NCI-H524 treated with DMSO at 0.1 percent for 48 hours (cell line): ENCODE measurements at regions not wholly inside any gene's neighbourhood (a gene's known extent, or its start where the extent isn't known, plus 50 kb on each side); places are given as distances from the start of the nearest gene placed in this dataset.

Experiments used
- DNase-seq: peaks from one replicate; lab custom pipeline; 2025; lab: John Stamatoyannopoulos, UW

DNA sequence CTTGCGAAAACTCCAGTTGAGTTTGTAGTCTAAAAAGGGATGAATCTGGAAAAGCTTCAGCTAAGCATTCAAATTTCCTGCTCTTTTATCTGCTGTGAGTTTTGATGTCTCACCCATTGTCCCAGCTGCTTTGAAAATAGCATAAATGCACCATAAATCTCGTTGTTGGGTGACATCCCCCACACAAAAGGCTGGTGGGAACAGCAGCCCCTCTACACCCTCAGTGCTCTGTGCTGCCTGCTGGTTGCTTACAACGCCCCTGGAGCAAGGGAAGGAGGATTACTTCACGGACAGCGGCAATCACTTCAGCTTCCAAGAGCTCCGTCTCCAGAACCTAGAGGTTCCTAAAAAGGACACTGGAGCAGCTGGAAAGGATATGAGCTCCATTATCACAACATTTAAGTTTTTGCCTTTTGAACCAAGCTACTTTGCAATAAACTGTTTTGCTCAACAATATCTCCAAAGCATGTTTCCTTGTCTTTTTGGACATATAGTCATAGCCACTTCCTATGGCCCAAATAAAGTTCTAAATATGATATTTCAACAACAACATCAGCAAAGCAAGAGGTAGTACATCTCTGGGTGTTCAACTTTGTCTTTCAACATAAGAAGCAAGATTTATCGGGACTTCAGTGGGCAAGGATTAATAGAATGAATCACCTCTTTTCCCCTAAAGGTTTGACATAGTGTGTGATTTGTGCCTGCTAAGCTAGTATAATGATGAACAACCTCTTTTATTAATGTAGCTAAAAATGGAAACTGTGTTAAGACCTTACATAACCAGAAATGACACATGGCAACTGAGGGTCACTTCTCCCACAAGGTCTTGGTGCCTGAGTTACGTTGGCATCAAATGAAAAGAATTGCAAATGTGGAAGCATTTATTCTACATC, 413.5 kb downstream of the TXNL1 start:
- DNase-seq = no peak

DNA sequence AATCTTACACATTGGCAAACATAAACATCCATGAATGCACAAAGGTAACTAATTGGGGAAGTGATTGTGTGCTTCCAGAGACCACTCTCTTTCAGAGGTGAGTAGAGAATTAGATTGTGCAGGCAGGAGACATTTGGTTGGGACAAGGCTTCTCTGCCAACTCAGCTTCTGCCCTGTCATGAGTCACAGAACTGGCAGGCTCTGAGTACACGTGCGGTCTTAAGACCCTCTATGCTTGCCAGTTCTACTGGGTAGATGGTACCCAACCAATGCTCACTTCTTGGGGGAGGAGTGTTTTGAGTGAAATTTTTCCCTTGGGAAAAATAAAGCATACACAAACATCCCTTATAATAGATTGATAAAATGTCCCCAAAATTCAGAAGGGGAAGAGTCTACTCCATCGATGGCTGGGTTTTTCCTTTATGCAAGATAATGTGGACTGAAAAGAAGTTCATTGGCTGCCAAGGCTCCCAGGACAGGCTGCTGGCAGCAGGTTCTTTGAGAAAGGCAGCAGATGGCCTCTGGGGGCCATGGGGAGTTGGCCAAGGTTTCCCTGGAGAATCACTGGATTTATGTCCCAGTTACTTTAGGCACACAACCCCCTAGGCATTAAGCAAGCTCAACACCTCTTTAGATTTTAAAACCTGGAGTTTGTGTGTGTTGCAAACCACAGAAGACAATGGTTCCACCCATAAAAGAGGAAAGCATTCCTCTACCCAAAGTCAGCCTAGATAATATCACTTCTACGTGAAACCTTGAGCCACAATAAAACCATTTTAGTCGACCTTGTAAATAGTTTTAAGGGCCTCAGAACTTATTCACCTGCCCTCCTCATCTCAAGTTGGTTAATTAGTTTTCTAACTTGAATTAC, 417.0 kb downstream of the TXNL1 start:
- peak; percentile 5 for DNase-seq

DNA sequence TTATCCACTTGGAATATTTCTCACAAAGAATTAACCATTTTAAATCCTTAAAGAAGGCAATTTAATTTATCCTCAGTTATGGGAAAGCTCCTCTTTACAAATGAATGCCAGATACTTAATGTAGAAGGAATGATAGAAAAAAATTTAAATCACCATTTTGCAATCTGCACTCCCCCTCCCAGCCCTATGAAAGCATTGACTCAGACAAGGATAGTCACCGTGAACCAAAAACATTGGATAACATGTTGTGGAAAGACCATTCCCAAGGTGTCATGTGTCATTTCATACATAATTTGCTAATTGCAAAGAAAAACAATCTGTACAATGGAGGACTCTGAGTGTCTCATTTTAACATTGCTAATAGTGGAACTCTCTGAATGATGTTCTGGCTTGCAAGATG, 421.0 kb downstream of the TXNL1 start:
- DNase-seq = no peak

DNA sequence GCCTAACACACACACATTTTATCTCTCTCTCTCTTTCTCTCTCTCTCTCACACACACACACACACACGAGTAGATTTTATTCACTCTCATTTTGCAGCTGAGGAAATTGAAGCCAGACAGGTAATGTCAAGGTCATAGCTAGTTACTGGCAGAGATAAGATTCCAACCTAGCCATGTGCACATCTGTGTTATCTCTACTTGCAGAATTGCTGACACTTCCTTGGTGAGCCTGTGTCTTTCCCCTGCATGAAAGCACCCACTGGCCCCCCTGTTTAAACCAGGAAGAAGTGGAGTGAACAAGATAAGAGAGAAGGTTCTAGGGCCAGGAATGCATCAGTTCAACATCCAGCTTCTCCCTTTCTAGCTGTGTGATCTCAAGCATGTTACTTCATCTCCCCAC, 423.7 kb downstream of the TXNL1 start:
- no peak for DNase-seq

DNA sequence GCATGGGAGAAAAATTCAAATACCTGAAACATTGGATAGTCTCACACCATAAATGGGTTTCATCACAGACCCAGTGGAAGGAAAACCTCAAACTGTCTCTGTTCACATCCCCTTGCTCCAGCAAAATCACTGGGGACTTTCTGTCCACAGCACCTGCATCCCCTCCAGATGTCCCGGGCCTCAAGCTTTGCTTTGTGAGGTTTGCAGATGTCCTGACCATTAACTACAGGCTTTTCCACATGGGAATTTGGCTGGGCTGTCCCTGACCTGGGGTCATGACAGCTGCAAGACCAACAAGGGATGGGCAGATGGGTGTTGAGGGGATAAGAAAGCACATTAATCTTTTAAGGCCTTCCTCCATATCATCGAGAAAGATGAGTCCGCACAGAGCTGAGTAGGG, 427.9 kb downstream of the TXNL1 start:
- DNase-seq = no peak

DNA sequence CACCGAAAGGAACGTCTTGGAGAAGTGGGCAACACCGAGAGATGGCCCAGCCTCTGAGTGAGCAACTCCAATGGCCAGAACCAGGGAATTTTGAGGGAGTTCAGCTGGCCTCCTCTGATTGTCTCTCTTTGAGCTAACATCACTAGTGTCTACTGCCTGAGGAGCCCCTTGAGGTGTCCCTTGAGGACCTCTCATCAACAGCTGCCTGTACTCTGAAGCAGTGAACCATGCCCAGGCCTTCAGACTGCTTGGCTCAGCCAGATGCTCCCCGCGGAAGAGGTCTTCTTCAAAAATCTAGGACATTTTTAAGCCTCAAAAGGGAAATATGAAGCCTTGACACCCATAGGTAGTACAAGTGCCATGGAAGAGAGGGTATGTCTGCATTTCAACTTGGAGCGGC, 430.4 kb downstream of the TXNL1 start:
- no peak for DNase-seq

DNA sequence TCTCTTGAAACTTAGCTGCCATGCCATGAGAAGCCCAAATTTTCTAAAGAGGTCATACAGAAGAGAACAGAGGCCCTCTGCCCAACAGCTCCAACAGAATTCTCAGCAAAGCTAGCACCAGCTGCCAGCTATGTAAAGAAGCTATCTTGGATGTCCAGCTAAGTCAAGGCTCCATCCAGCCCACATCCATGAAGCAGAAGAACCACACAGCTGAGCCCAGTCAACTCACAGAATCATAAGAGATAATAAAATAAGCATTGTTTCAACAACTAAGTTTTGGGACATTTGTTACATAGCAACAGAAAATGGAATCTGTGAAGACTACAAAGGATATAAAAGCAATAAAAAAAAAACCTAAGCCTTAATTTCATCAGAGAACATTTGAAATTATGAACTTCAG, 434.3 kb downstream of the TXNL1 start:
- DNase-seq = no peak

DNA sequence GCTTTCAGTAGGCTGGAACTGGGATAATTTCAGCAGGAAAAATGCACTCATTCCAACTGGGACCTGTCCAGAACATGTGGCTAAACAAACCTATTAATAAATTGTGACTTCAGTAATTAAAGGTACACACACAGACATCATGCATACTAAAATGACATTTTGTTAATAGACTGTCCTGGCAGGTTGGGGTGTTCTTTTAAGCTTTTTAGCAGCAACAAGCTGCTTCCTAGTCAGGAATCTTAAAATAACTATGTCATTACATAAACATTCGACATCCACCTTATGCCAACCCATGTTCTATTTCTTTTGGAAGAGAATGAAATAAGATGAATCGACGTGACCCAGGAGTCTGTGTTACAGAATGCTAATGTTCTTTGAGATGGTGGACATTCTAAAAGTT, 435.7 kb downstream of the TXNL1 start:
- DNase-seq = no peak

DNA sequence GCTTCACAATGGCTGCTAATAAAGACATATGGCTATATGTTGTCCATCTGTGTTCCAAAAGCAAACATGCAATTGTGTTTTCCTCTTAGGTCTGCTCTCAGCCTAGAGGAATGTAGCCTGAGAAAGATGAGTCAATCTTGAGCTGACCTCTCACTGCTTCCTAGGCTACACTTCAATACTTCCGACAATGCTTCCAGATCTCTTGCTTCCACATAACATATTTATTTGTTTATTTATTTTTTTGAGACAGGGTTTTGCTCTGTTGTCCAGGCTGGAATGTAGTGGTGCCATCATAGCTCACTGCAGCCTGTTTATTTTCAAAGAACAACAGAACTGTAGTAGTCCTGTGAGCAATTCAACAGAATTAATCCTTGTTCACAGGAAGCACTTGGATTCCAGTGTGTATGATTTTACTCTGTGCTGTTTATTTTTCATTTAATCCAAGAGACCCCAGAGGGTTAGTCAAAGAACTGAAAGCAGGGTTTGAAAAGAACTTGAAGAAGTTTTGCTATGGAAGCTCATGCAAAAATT, 437.9 kb downstream of the TXNL1 start:
- DNase-seq = no peak

DNA sequence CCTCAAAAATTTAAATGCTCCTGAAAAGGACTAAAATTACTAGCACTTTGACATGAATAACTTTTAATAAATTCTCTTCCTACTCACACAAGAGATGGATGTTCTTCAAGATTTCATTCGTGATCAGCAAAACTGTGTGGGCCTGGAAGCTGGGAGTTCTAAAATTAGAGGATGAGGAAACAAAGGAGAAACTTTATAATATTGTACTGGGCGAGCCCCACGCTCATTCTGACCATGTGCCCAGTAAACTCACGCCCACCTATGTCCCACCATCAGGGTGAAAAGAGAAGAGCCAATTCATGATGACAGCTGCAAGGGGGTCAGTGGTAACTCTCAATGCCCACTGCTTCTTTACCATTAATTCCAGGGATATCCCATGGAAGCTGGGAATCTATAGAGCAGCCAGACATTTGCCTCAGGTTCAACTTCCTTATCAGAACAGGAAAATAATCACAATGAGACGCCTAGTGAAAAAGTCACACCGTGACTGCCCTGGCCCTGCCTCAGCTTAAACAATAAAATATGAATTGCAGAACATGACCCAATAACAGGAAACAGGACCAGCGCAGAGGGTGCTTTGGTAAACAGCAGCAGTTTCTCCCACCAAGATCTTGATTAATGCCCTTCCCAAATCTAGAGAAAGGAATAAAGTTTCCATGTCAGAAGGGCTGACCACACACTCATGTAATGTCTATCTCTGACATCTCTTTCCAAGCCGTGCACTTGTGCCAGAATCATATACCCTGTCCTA, 438.6 kb downstream of the TXNL1 start:
- DNase-seq = no peak

DNA sequence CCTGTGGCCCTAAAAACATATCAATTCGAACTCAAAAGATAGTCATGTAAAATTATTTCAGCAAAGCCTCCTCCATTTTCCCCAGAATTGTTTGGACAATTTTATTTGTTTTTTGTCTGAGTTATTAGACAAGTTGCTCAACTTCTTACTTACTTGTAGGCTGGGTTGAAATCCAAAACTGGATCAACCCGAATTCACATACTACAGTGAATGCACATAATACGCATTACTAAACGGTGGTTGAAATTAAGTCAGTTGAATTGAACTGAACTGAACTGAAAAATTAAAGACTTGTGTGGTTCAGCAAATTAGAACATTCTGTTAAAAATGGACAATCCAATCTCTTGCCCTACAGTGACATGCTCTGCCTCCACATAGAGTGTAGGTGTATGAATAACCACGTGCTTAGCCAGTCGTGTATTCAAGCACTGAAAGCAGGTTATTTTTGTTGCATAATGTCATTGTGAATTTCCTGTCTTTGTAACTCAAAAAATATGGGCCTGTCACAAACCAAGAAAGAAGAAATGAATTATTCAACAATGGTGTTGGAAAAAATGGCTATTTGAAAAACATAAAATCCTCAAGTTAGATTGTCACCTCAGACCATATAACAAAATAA, 441.0 kb downstream of the TXNL1 start:
- no peak for DNase-seq

DNA sequence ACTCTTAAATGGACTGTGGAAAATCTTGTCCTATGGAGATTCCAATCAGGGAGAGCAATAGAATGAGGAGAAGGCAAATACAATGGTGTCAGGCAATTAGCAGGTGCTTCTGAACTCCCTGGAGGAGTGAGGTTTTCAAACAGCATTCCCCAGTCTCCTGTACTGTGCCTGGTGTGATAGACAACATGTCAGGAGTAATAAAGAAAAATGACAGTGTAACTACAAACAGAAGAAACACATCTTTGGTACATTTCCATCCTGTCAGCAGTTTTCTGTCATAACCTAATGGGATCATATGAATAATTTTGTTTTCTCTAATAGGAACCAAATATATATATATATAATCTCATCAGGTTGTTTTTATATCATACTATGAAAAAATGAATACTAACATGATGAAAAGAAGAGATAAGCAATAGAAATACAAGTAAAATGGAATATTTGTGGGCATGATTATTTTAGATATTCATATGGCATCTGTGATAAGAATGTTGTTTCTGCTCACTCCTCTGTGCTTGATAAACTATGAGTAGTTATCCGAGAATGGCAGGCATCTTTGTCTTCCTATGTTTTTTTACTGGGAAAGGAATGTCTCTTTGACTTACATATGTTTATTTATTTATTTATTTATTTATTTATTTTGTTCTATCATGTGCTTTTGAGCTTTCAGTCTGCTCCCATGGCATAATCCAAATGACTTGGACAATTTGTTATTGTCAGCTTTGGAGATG, 441.7 kb downstream of the TXNL1 start:
- no peak for DNase-seq

DNA sequence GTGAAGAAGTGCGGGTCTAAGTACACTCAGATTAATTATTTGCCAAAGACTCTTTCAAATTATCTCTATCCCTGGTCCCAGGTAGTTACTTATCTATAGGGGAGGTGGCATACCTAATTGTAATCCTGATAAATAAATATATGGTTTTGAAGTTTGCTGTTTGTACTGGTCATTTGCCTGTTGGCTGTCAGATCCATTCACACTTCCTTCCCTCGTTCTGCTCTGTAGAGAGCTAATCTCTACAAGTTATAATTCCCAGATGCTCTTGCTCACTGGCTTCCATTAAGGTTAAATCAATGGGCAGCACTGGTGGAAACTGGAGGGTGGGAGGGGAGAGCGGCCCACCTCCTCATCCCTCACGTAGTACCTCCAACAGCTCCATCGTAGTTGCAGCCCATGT, 447.1 kb downstream of the TXNL1 start:
- DNase-seq = no peak

DNA sequence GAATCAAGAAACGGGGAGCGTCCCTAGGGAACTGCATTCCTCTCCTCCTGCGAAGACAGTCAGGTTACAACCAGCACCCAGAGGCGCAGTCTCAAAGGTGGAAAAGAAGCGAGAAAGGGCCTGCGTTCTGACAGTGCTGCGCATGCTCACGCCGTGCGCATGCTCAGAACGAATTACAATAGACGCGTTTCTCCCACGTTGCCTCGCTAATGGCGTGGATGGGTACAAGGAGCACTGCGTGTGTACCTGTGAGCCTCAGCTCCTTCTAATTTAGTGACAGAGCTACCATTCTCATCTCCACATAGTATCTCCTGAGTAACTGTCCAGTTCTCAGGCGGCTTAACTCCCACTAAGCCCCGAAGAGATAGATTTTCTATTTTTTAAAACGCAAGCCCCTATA, 448.8 kb downstream of the TXNL1 start:
- DNase-seq = no peak

DNA sequence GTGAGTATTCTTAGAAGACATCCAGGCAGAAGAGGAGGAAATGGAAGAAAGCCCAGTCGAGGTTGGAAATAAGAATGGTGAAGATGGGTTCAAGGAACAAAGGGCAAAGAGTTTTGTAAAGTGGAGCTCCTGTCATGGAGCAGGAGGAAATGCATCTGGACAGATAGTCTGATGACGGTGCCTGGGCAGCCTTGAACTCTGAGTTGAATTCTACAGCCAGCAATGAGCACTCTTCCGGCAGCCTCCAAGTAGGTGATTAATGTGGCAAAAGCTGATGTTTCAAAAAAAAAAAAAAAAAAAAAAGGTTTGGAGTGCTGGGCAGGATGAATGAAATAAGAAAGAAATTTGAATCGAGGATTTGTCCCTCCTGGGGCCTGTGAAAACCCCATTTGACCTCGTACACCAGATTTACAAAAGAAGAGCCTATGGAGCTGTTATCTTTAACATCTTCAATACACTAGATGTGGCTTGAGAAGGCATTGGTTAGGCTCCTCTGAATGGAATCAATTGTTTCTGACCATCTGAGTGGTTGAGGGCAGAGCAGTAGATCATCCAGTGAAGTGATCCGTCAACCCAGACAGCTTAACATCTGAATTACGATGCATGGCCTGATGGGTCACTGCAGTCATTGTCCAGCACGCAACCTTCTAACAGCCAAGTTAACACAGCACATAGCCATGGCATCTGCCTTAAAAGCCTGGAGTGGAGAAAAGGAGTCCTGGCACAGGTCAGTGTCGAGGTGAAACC, 449.7 kb downstream of the TXNL1 start:
- DNase-seq = no peak

DNA sequence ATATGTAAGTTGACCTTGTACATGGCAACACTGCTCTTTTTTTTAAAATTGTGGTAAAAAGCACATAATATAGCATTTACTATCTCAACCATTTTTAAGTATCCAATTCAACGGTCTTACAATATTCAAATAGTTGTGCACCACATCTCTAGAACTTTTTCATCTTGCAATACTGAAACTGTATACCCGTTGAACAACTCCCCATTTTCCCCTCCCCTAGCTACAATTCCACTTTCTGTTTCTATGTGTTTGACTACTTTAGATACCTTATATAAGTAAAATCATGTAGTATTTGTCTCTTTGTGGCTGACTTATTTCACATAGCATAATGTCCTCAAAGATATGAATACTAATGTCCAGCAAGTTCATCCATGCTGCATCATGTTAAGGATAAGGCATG, 452.1 kb downstream of the TXNL1 start:
- no peak for DNase-seq

DNA sequence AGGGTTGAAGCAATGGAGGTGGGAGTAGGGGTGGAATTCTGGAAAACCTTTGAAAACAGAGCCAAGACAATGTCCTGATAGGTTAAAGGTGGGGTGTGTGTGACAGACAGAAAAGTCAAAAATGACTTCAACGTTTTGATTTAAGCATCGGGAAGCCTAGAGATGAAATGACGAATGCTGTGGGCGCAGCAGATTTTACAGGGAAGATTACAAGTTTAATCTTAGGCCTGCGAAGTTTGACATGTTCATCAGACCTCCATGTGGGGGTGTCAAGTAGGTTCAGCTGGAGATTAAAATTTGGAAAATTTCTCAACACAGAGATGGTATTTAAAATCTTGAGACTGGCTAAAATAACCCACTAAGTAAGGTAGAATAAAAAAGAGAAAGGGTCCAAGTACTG, 453.3 kb downstream of the TXNL1 start:
- no peak for DNase-seq

DNA sequence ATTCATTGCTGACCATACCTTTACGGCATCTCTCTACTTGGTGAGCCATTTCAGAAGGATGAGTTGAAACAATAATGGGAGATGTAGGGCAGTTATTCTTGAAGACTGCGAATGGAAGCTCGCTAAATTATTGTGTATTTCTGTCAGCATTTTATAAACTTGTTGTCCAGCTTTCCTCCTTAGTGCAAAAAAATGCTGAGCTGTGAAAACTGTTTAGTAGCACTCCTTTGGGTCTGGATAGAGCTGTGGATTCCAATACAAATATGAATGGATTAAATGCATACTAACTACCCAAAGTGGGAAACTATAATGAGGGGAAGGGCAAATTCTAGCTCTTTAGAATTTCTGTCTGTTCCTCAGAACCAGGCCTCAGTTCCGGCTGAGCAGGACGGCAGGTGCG, 461.6 kb downstream of the TXNL1 start:
- DNase-seq = no peak

DNA sequence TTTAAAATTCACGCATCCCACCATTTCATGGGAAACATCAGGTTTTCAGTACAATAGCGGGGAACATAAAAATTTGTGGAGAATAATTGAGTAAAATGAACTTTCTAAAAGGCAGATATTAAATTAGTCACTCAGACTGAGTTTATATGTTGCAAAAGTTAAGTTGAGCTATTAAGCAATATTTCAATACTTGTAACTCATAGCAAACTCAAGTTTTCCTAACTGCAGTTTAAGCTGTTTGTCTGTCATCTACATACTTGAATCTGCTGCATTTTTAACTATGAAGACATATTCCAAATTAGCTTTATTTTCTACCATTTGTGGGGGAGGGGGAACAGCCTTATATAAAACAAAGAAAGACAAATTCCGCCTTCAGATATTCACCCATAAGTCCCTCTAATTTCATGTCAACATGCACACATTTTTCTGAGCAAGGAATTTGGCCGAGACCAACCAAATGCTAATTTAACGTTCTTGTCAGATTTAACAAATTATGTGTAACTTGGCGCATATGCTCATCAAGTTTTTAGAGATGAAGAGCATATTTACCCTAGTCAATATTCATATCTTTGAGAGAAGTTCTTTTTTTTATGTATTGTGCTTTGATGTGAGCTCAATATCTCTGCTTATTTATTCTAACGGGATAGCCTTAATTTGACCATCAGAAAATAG, 462.9 kb downstream of the TXNL1 start:
- DNase-seq = no peak
